GM12878 (cell line): ENCODE measurements at regions not wholly inside any gene's neighbourhood (a gene's known extent, or its start where the extent isn't known, plus 50 kb on each side); places are given as distances from the start of the nearest gene placed in this dataset.

ENCODE experiments used
- ATAC-seq: fragments of 200-7000 bp; cut with Tn5 transposase; 3 replicates; pipeline ENCODE4 v1.9.1; 2020; ENCODE audit warnings: mild to moderate bottlenecking, moderate library complexity
- BruUV-seq: library from RNA; stranded (reverse); fragments of 400-500 nt; replicated peaks from 2 replicates; lab custom pipeline; 2021; lab: Mats Ljungman, UMichigan
- CTCF ChIA-PET: fragments of 300-600 bp; sonication (Branson Sonifier 250); formaldehyde crosslinking; extraction: SDS; loops from one replicate; lab custom pipeline; 2021; ENCODE audit warnings: inconsistent platforms; lab: Yijun Ruan, JAX
- POLR2A ChIA-PET: fragments of 350-600 bp; formaldehyde crosslinking; extraction: SDS; loops from one replicate; lab custom pipeline; 2021; ENCODE audit warnings: inconsistent platforms; lab: Charles Lee
- RAD21 ChIA-PET: fragments of 300-600 bp; sonication (Branson Sonifier 250); formaldehyde crosslinking; loops from one replicate; lab custom pipeline; 2023; ENCODE audit warnings: antibody characterized with exemption; ENCODE audit not compliant: unreplicated experiment; lab: Charles Lee
- SMC1A ChIA-PET: fragments of 300-600 bp; sonication (Branson Sonifier 250); formaldehyde crosslinking; loops from one replicate; lab custom pipeline; 2023; ENCODE audit not compliant: unreplicated experiment, uncharacterized antibody; lab: Charles Lee
- DNase-seq: peaks from one replicate; pipeline ENCODE4 v3.0.0-alpha.2; 2011; ENCODE audit warnings: low read depth, low spot score
- FAIRE-seq: peaks from 3 replicates; lab custom pipeline; 2011; peaks lifted over from hg19 to GRCh38; lab: Jason Lieb, UNC
- H2AFZ ChIP-seq: 2 replicates; pipeline ENCODE4 v1.6.0; 2011; ENCODE audit warnings: low read depth, low read length, control low read depth; ENCODE audit not compliant: control insufficient read depth
- H3K27ac ChIP-seq: 2 replicates; pipeline ENCODE4 v1.5.1; 2011; ENCODE audit warnings: control low read depth; ENCODE audit not compliant: control insufficient read depth, insufficient read depth
- H3K27me3 ChIP-seq, 2 experiments: replicated peaks in 1 of 2; 2 replicates each; pipeline versions ENCODE4 v1.6.0 to v1.6.1; 2011; ENCODE audit warnings: low read length in 1 of 2; ENCODE audit not compliant: control insufficient read depth in 2 of 2, insufficient read depth in 2 of 2
- H3K36me3 ChIP-seq, 2 experiments: 2 replicates each; pipeline ENCODE4 v1.5.1; 2011; ENCODE audit warnings: low read length in 1 of 2; ENCODE audit not compliant: control insufficient read depth in 2 of 2, insufficient read depth in 2 of 2
- H3K4me1 ChIP-seq: 2 replicates; pipeline ENCODE4 v1.6.1; 2011; ENCODE audit warnings: mild to moderate bottlenecking, low read length, moderate library complexity, mixed read lengths; ENCODE audit not compliant: control insufficient read depth, insufficient read depth
- H3K4me2 ChIP-seq: 2 replicates; pipeline ENCODE4 v1.6.0; 2011; ENCODE audit warnings: control low read depth; ENCODE audit not compliant: control insufficient read depth, insufficient read depth
- H3K4me3 ChIP-seq: fragments of 200-600 bp; sonication (generic); 2 replicates; pipeline ENCODE4 v1.5.1; 2016
- H3K79me2 ChIP-seq: 2 replicates; pipeline ENCODE4 v1.6.0; 2011; ENCODE audit warnings: low read length; ENCODE audit not compliant: control insufficient read depth, insufficient read depth
- H3K9ac ChIP-seq: 2 replicates; pipeline ENCODE4 v1.8.0; 2011; ENCODE audit warnings: low read length, control low read depth, mixed read lengths; ENCODE audit not compliant: control insufficient read depth, insufficient read depth
- H3K9me3 ChIP-seq: replicated peaks from 3 replicates; pipeline ENCODE4 v1.5.1; 2011; ENCODE audit warnings: mild to moderate bottlenecking, low read length; ENCODE audit not compliant: control insufficient read depth, insufficient read depth
- H4K20me1 ChIP-seq: 2 replicates; pipeline ENCODE4 v1.6.0; 2011; ENCODE audit not compliant: control insufficient read depth, insufficient read depth
- BRCA1 ChIP-seq: IDR thresholded peaks from 2 replicates; pipeline ENCODE4 v1.6.1; 2011; ENCODE audit warnings: low read depth, low read length, improper control_type of control experiment
- CHD4 ChIP-seq: fragments of 200-600 bp; sonication (generic); IDR thresholded peaks from 2 replicates; pipeline ENCODE4 v1.6.1; 2016; ENCODE audit warnings: mild to moderate bottlenecking
- ESRRA ChIP-seq: IDR thresholded peaks from 2 replicates; pipeline ENCODE4 v1.6.1; 2012; ENCODE audit warnings: mild to moderate bottlenecking, low read length, improper control_type of control experiment
- EZH2 ChIP-seq: IDR thresholded peaks from 2 replicates; pipeline ENCODE4 v1.6.1; 2012; ENCODE audit warnings: low read depth, mild to moderate bottlenecking, control low read depth, inconsistent platforms, low read length, borderline replicate concordance; ENCODE audit not compliant: control insufficient read depth
- FOXK2 ChIP-seq: fragments of 450-650 bp; IDR thresholded peaks from 2 replicates; pipeline ENCODE4 v1.6.1; 2017; ENCODE audit warnings: mild to moderate bottlenecking, moderate library complexity
- HCFC1 ChIP-seq: fragments of 150-350 bp; IDR thresholded peaks from 2 replicates; pipeline ENCODE4 v1.6.1; 2014; ENCODE audit warnings: low read length
- IKZF1 ChIP-seq: fragments of 450-650 bp; conservative IDR thresholded peaks from 2 replicates; pipeline ENCODE4 v1.6.1; 2017; ENCODE audit warnings: antibody characterized with exemption, mild to moderate bottlenecking
- NKRF ChIP-seq: fragments of 450-650 bp; conservative IDR thresholded peaks from 2 replicates; pipeline ENCODE4 v1.6.1; 2017; ENCODE audit warnings: mild to moderate bottlenecking, moderate library complexity
- NR2C1 ChIP-seq: fragments of 450-650 bp; IDR thresholded peaks from 2 replicates; pipeline ENCODE4 v1.6.1; 2017; ENCODE audit warnings: antibody characterized with exemption, mild to moderate bottlenecking, moderate library complexity
- PAX8 ChIP-seq: fragments of 450-650 bp; IDR thresholded peaks from 2 replicates; pipeline ENCODE4 v1.6.1; 2017; ENCODE audit warnings: mild to moderate bottlenecking, moderate library complexity
- RELB ChIP-seq: fragments of 450-650 bp; IDR thresholded peaks from 2 replicates; pipeline ENCODE4 v1.6.1; 2017; ENCODE audit warnings: low read depth, mild to moderate bottlenecking, moderate library complexity
- SREBF2 ChIP-seq: IDR thresholded peaks from 2 replicates; pipeline ENCODE4 v1.6.1; 2012; ENCODE audit warnings: mild to moderate bottlenecking, low read length
- YY1 ChIP-seq: IDR thresholded peaks from 2 replicates; pipeline ENCODE4 v1.6.1; 2011; ENCODE audit warnings: low read depth, mild to moderate bottlenecking, low read length
- ZNF592 ChIP-seq: fragments of 450-650 bp; IDR thresholded peaks from 2 replicates; pipeline ENCODE4 v1.6.1; 2017; ENCODE audit warnings: mild to moderate bottlenecking, moderate library complexity
- WGBS: methylation state at CpG from one replicate; pipeline ENCODE4 v1.1.6; 2016; ENCODE audit warnings: low lambda C conversion rate; ENCODE audit not compliant: insufficient replicate concordance, insufficient coverage; ENCODE audit errors: missing lambda C conversion rate; 5-methylcytosine and 5-hydroxymethylcytosine counted together
- in situ Hi-C: fragments of 300-500 bp; cut with MboI; formaldehyde crosslinking; loops from 9 replicates; pipeline ENCODE4 v1.14.3; 2018; ENCODE audit warnings: mixed read lengths
- intact Hi-C: fragments of 100-400 bp; cut with micrococcal nuclease; formaldehyde crosslinking; loops from one replicate; pipeline ENCODE4 v1.14.2; 2022; ENCODE audit not compliant: unreplicated experiment
- TF ChIP-seq, protein P1 (sequence below): IDR thresholded peaks from 2 replicates; pipeline ENCODE4 v1.6.1; 2012; ENCODE audit warnings: low read depth, low read length, improper control_type of control experiment
- TF ChIP-seq, protein P2 (sequence below): IDR thresholded peaks from 2 replicates; pipeline ENCODE4 v1.6.1; 2011; ENCODE audit warnings: low read depth, mild to moderate bottlenecking, low read length, moderate library complexity, borderline replicate concordance; ENCODE audit errors: extremely low read depth

DNA sequence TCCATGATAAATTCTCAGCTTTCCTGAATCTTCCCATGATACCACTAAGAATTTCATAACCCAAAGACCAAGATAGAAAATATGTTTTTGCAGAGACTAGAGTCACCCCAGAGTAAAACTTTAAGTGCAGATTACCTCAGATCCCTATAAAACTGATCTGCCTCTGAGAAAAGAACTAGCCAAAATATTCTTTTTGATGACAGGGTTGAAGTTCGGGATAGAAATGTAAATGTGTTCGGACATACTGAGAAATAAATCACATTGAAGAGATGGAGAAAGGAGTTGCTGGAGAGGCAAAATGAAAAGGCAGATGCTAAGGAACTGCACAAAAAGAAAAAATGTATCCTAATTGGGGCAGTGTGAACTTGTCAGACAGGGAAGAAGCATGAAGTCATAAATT, 501.8 kb downstream of the ANKRD50 start:
- 2% methylated on average over 2 of the region's 2 CpGs for WGBS
- CTCF ChIA-PET = no interaction called here
- Histone ChIP-seq H2AFZ (no peak overlapping the region), H3K9ac (no peak overlapping the region), H3K79me2 (no peaks in the 10 kb centered on the region), H4K20me1 (no peaks in the 10 kb centered on the region), H3K36me3 (no peaks in the 10 kb centered on the region), H3K4me1 (no peaks in the 10 kb centered on the region), H3K4me3 (no peak overlapping the region), H3K27ac (no peak overlapping the region), H3K27me3 (no peaks in the 10 kb centered on the region), H3K4me2 (no peak overlapping the region), H3K9me3 (no peaks in the 10 kb centered on the region)
- RAD21 ChIA-PET = no interaction called here
- ATAC-seq = no peak
- no peak for FAIRE-seq
- POLR2A ChIA-PET = no interaction called here
- BruUV-seq = no TSS peak
- SMC1A ChIA-PET = no interaction called here
- DNase-seq = no peak
- intact Hi-C loops = no loop called here
- in situ Hi-C loops = no loop called here
- TF ChIP-seq PAX8 (no peak), EZH2 (no peak), ZNF592 (no peak), CHD4 (no peak), FOXK2 (no peak), SREBF2 (no peak), NKRF (no peak), ESRRA (no peak), YY1 (no peak), HCFC1 (no peak), BRCA1 (no peak), IKZF1 (no peak), NR2C1 (no peak), RELB (no peak)
- TF ChIP-seq, protein P1, sequence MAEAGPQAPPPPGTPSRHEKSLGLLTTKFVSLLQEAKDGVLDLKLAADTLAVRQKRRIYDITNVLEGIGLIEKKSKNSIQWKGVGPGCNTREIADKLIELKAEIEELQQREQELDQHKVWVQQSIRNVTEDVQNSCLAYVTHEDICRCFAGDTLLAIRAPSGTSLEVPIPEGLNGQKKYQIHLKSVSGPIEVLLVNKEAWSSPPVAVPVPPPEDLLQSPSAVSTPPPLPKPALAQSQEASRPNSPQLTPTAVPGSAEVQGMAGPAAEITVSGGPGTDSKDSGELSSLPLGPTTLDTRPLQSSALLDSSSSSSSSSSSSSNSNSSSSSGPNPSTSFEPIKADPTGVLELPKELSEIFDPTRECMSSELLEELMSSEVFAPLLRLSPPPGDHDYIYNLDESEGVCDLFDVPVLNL = no peak
- TF ChIP-seq, protein P2, sequence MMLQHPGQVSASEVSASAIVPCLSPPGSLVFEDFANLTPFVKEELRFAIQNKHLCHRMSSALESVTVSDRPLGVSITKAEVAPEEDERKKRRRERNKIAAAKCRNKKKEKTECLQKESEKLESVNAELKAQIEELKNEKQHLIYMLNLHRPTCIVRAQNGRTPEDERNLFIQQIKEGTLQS = no peak
